GM12873 (cell line): ENCODE measurements at regions not wholly inside any gene's neighbourhood (a gene's known extent, or its start where the extent isn't known, plus 50 kb on each side); places are given as distances from the start of the nearest gene placed in this dataset.

Experiments
- TF ChIP-seq, protein P1 (sequence below): IDR thresholded peaks from 2 replicates; pipeline ENCODE4 v1.5.1; 2012; ENCODE audit warnings: low read depth, mild to moderate bottlenecking, moderate library complexity, low read length, control low read depth; ENCODE audit not compliant: insufficient read depth; ENCODE audit errors: missing control alignments

DNA sequence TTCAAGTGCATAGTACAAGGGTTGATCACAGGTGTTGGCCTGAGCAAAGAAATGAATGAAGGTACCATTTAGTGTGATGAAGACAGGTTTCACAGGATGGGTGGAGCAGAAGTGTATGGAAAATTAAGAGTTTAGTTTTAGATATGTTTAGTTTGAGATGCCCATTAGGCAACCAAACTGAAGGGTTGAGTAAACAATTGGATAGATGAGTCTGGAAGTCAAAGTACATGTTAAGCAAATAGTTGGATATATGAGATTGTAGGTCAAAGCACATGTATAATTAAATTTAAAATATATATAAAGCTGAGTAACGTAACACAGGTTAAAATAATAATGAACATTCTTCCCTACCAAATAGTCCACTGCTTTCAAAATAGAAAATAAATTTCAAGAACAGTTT is 237.1 kb upstream of the PCSK5 start:
- TF ChIP-seq, protein P1, sequence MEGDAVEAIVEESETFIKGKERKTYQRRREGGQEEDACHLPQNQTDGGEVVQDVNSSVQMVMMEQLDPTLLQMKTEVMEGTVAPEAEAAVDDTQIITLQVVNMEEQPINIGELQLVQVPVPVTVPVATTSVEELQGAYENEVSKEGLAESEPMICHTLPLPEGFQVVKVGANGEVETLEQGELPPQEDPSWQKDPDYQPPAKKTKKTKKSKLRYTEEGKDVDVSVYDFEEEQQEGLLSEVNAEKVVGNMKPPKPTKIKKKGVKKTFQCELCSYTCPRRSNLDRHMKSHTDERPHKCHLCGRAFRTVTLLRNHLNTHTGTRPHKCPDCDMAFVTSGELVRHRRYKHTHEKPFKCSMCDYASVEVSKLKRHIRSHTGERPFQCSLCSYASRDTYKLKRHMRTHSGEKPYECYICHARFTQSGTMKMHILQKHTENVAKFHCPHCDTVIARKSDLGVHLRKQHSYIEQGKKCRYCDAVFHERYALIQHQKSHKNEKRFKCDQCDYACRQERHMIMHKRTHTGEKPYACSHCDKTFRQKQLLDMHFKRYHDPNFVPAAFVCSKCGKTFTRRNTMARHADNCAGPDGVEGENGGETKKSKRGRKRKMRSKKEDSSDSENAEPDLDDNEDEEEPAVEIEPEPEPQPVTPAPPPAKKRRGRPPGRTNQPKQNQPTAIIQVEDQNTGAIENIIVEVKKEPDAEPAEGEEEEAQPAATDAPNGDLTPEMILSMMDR: no peak

DNA sequence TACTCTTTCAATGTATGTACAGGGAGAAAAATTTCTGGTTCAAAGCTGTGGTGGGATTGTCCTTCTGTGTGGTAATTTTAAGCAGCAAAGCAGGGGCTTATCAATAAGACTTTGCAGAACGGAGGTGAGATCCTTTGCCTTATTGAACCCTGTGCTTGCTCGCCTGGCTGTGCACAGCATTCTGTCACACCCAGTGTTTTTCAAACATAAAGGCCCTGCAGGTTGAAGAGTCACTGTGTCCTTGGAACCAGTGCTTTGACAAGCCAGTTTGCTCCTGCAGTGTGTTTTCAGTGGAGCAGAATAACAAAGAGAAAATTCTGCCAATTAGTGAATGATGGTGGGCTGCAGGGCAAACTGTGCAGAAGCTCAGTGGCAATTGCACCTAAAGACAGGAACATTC is 236.7 kb upstream of the PCSK5 start:
- TF ChIP-seq, protein P1: no peak

DNA sequence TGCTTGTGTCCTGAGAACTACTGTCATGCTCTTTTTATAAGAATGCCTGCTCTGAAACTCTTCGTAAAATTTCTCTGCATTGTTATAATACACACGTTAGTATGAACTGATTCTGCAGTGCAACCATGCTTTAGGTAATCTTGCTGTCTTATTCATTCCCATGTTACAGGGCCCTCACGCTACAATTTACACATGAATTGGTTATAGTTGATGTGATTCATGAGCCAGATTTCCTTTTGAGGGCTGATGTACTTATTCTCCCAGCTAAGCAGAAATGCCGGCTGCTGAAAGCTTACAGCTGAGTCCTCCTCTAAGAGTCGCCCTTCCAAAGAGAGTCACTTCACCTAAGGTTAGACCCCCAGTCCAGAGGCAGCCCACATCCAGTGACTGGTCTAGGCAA is 233.5 kb upstream of the PCSK5 start:
- TF ChIP-seq, protein P1: no peak

DNA sequence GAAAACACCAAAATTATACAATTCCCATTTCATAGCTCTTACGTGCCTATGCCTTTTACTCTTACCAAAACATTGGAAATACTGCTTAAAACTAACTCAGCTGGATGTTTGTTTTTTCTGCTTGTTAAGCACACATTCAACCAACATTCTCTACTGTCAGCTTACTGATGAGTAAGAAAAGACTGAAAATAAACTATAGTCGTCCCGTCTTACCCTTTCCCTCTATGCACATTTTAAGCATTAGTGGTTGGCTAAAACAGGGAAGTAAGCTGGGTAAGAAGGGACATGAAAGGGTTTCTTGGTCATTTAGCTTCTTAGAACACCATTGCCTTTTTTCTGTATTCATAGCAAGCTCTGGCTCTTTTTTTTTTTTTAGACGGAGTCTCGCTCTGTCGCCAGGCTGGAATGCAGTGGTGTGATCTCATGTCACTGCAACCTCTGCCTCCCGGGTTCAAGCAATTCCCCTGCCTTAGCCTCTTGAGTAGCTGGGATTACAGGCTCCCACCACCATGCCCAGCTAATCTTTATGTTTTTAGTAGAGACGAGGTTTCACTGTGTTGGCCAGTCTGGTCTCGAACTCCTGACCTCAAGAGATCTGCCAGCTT is 232.1 kb upstream of the PCSK5 start:
- TF ChIP-seq, protein P1: no peak

DNA sequence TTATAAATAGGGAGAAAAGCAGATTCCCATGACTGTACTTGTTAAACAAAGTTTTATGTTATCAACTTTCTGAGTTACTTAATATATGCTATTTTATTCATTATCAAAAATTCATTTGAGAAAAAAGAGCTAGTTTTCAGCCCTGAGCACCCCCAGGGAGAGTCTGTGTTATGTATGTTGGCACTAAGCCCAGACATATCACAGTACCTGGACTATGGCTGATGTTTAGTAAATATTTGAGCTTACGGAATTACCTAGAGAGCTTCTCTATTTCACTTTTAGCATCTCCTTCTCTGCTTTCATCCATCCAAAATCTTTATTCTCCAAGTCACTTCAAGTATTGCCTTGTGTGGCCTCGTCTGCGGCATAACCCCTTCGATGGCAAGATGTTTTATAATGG is 225.9 kb upstream of the PCSK5 start:
- TF ChIP-seq, protein P1: no peak

DNA sequence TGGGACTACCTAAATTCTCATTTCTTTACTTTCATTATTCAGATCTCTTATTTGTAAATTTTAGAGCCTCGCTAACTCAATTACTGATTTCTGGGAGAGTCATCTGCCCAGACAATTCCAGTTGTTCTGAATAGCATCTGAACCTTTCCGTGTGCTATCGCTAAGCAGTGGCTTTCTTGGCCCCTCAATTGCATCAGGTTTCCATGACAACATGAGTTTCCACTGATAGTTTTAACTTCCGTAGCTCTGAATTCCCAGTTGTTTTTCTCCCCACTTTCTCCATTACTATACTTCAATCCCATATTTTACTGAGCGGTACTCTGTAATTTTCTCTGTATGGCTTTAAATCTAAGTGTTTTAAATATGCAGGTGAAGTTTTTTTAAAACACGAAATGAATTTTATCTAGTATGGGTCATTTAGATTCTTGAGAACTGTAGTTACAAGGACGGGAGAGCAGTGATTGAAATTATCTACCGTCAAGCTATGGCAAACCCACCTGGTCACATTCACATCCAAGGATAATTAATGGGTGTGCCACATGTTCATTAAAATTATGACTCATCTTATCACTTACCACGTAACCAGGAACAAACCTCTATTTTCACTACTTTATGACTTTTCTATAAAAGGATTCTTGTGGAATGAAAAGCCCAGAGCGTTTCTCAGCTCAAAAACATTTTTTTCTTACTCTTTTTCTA is 223.5 kb upstream of the PCSK5 start:
- TF ChIP-seq, protein P1: no peak

DNA sequence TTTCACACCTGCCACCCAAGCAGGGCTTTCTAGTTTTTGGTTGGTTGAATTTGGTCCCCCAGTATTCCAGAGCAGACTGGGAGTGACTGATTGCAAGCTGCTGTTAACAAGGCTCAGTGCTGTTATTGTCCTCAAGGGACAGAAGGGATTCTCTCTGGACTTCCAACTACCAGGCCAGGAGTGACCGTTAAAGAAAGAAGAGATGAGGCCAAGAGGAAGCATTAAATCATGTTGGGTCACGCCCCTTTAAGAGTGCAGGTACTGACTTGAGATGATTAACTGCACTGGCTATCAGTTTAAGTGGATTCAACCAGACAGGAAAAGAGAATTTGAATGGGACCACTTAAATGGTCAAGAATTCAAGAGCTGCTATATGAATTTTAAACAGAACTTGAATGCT is 220.8 kb upstream of the PCSK5 start:
- TF ChIP-seq, protein P1: no peak
